ENCODE measurements at regions not wholly inside any gene's neighbourhood (a gene's known extent, or its start where the extent isn't known, plus 50 kb on each side); places are given as distances from the start of the nearest gene placed in this dataset.

- H3K4me3 Mint-ChIP-seq = no peak overlapping the region
- Histone ChIP-seq H3K9me3 (ENCODE audit: control insufficient read depth in 2 of 2, low read length in 2 of 2) (no peaks in the 10 kb centered on the region), H3K36me3 (ENCODE audit: control insufficient read depth, insufficient read depth, low read length) (no peaks in the 10 kb centered on the region), H3K4me1 (ENCODE audit: control insufficient read depth, insufficient read depth, low read length, poor library complexity, severe bottlenecking) (no peaks in the 10 kb centered on the region), H3K4me3 (ENCODE audit: low read depth, low read length) (no peak overlapping the region), H3K27me3 (ENCODE audit: control insufficient read depth, insufficient read depth, low read length) (no peaks in the 10 kb centered on the region), H3K27ac (ENCODE audit: insufficient read depth, low read length, poor library complexity, severe bottlenecking) (no peak overlapping the region)
- H3K27ac Mint-ChIP-seq = no peak overlapping the region
- H3K9me3 Mint-ChIP-seq = peaks cover 0 to 7% (median 1%) of the 10 kb centered on the region in 7 donors
- H3K27me3 Mint-ChIP-seq = no peaks in the 10 kb centered on the region
- DNase-seq = no peak
- H3K36me3 Mint-ChIP-seq = no peaks in the 10 kb centered on the region
- H3K4me1 Mint-ChIP-seq = no peaks in the 10 kb centered on the region
- no peak for ATAC-seq (ENCODE audit: low read depth in 2 of 2)
Measured at GRCh38 chr13:105519771-105520170, 1015.7 kb downstream of the EFNB2 start.

GRCh38 chr13:105518086-105518485, 1017.4 kb downstream of the EFNB2 start:
- H3K9me3 Mint-ChIP-seq = peaks cover 0 to 7% (median 2%) of the 10 kb centered on the region in 7 donors
- no peak overlapping the region for H3K27ac ChIP-seq (ENCODE audit: insufficient read depth, low read length, poor library complexity, severe bottlenecking)
- H3K36me3 Mint-ChIP-seq = no peaks in the 10 kb centered on the region
- no peak overlapping the region for H3K4me3 ChIP-seq (ENCODE audit: low read depth, low read length)
- H3K27me3 Mint-ChIP-seq = no peaks in the 10 kb centered on the region
- no peaks in the 10 kb centered on the region for H3K9me3 ChIP-seq (ENCODE audit: control insufficient read depth in 2 of 2, low read length in 2 of 2)
- DNase-seq (no peak), ATAC-seq (ENCODE audit: low read depth in 2 of 2) (no peak)
- no peaks in the 10 kb centered on the region for H3K4me1 Mint-ChIP-seq
- H3K27ac Mint-ChIP-seq = no peak overlapping the region
- H3K4me1 ChIP-seq (ENCODE audit: control insufficient read depth, insufficient read depth, low read length, poor library complexity, severe bottlenecking) = no peaks in the 10 kb centered on the region
- H3K36me3 ChIP-seq (ENCODE audit: control insufficient read depth, insufficient read depth, low read length) = no peaks in the 10 kb centered on the region
- no peaks in the 10 kb centered on the region for H3K27me3 ChIP-seq (ENCODE audit: control insufficient read depth, insufficient read depth, low read length)
- H3K4me3 Mint-ChIP-seq = no peak overlapping the region

- Mint-ChIP-seq H3K27ac (no peak overlapping the region), H3K27me3 (no peaks in the 10 kb centered on the region), H3K36me3 (no peaks in the 10 kb centered on the region), H3K9me3 (peaks cover 0 to 6% (median 1%) of the 10 kb centered on the region in 7 donors), H3K4me3 (no peak overlapping the region), H3K4me1 (no peaks in the 10 kb centered on the region)
- Histone ChIP-seq H3K36me3 (ENCODE audit: control insufficient read depth, insufficient read depth, low read length) (no peaks in the 10 kb centered on the region), H3K27me3 (ENCODE audit: control insufficient read depth, insufficient read depth, low read length) (no peaks in the 10 kb centered on the region), H3K4me3 (ENCODE audit: low read depth, low read length) (no peak overlapping the region), H3K27ac (ENCODE audit: insufficient read depth, low read length, poor library complexity, severe bottlenecking) (no peak overlapping the region), H3K9me3 (ENCODE audit: control insufficient read depth in 2 of 2, low read length in 2 of 2) (no peaks in the 10 kb centered on the region), H3K4me1 (ENCODE audit: control insufficient read depth, insufficient read depth, low read length, poor library complexity, severe bottlenecking) (no peaks in the 10 kb centered on the region)
- ATAC-seq (ENCODE audit: low read depth in 2 of 2) (no peak), DNase-seq (no peak)
Measured at GRCh38 chr13:105514401-105514800, 1021.1 kb downstream of the EFNB2 start.

GRCh38 chr13:105513448-105513847, 1022.0 kb downstream of the EFNB2 start:
- Histone ChIP-seq H3K27me3 (ENCODE audit: control insufficient read depth, insufficient read depth, low read length) (no peaks in the 10 kb centered on the region), H3K36me3 (ENCODE audit: control insufficient read depth, insufficient read depth, low read length) (no peaks in the 10 kb centered on the region), H3K9me3 (ENCODE audit: control insufficient read depth in 2 of 2, low read length in 2 of 2) (no peaks in the 10 kb centered on the region), H3K4me3 (ENCODE audit: low read depth, low read length) (no peak overlapping the region), H3K27ac (ENCODE audit: insufficient read depth, low read length, poor library complexity, severe bottlenecking) (no peak overlapping the region), H3K4me1 (ENCODE audit: control insufficient read depth, insufficient read depth, low read length, poor library complexity, severe bottlenecking) (no peaks in the 10 kb centered on the region)
- ATAC-seq (ENCODE audit: low read depth in 2 of 2) (no peak), DNase-seq (no peak)
- H3K4me3 Mint-ChIP-seq = no peak overlapping the region
- no peaks in the 10 kb centered on the region for H3K27me3 Mint-ChIP-seq
- no peaks in the 10 kb centered on the region for H3K4me1 Mint-ChIP-seq
- H3K27ac Mint-ChIP-seq = no peak overlapping the region
- H3K36me3 Mint-ChIP-seq = no peaks in the 10 kb centered on the region
- peaks cover 0 to 6% (median 1%) of the 10 kb centered on the region in 7 donors for H3K9me3 Mint-ChIP-seq

- Histone ChIP-seq H3K4me3 (ENCODE audit: low read depth, low read length) (no peak overlapping the region), H3K36me3 (ENCODE audit: control insufficient read depth, insufficient read depth, low read length) (no peaks in the 10 kb centered on the region), H3K27me3 (ENCODE audit: control insufficient read depth, insufficient read depth, low read length) (no peaks in the 10 kb centered on the region), H3K9me3 (ENCODE audit: control insufficient read depth in 2 of 2, low read length in 2 of 2) (no peaks in the 10 kb centered on the region), H3K4me1 (ENCODE audit: control insufficient read depth, insufficient read depth, low read length, poor library complexity, severe bottlenecking) (no peaks in the 10 kb centered on the region), H3K27ac (ENCODE audit: insufficient read depth, low read length, poor library complexity, severe bottlenecking) (no peak overlapping the region)
- Mint-ChIP-seq H3K4me1 (no peaks in the 10 kb centered on the region), H3K36me3 (no peaks in the 10 kb centered on the region), H3K27me3 (no peaks in the 10 kb centered on the region), H3K27ac (no peak overlapping the region), H3K9me3 (peaks cover 0 to 6% (median 0%) of the 10 kb centered on the region in 7 donors), H3K4me3 (no peak overlapping the region)
- ATAC-seq (ENCODE audit: low read depth in 2 of 2) (no peak), DNase-seq (no peak)
Measured at GRCh38 chr13:105509981-105510762, 1025.3 kb downstream of the EFNB2 start.

GRCh38 chr13:105506463-105506862, 1029.0 kb downstream of the EFNB2 start:
- Mint-ChIP-seq H3K9me3 (no peaks in the 10 kb centered on the region), H3K4me3 (no peak overlapping the region), H3K36me3 (no peaks in the 10 kb centered on the region), H3K27me3 (no peaks in the 10 kb centered on the region), H3K27ac (no peak overlapping the region), H3K4me1 (no peaks in the 10 kb centered on the region)
- DNase-seq (no peak), ATAC-seq (ENCODE audit: low read depth in 2 of 2) (no peak)
- Histone ChIP-seq H3K27me3 (ENCODE audit: control insufficient read depth, insufficient read depth, low read length) (no peaks in the 10 kb centered on the region), H3K4me1 (ENCODE audit: control insufficient read depth, insufficient read depth, low read length, poor library complexity, severe bottlenecking) (no peaks in the 10 kb centered on the region), H3K9me3 (ENCODE audit: control insufficient read depth in 2 of 2, low read length in 2 of 2) (no peaks in the 10 kb centered on the region), H3K4me3 (ENCODE audit: low read depth, low read length) (no peak overlapping the region), H3K27ac (ENCODE audit: insufficient read depth, low read length, poor library complexity, severe bottlenecking) (no peak overlapping the region), H3K36me3 (ENCODE audit: control insufficient read depth, insufficient read depth, low read length) (no peaks in the 10 kb centered on the region)

GRCh38 chr13:105502193-105502592, 1033.3 kb downstream of the EFNB2 start:
- DNase-seq (no peak), ATAC-seq (ENCODE audit: low read depth in 2 of 2) (no peak)
- Histone ChIP-seq H3K27ac (ENCODE audit: insufficient read depth, low read length, poor library complexity, severe bottlenecking) (no peak overlapping the region), H3K9me3 (ENCODE audit: control insufficient read depth in 2 of 2, low read length in 2 of 2) (no peaks in the 10 kb centered on the region), H3K36me3 (ENCODE audit: control insufficient read depth, insufficient read depth, low read length) (no peaks in the 10 kb centered on the region), H3K4me3 (ENCODE audit: low read depth, low read length) (no peak overlapping the region), H3K4me1 (ENCODE audit: control insufficient read depth, insufficient read depth, low read length, poor library complexity, severe bottlenecking) (no peaks in the 10 kb centered on the region), H3K27me3 (ENCODE audit: control insufficient read depth, insufficient read depth, low read length) (no peaks in the 10 kb centered on the region)
- no peaks in the 10 kb centered on the region for H3K4me1 Mint-ChIP-seq
- H3K27ac Mint-ChIP-seq = no peak overlapping the region
- no peaks in the 10 kb centered on the region for H3K27me3 Mint-ChIP-seq
- H3K9me3 Mint-ChIP-seq = peaks cover 0 to 6% (median 2%) of the 10 kb centered on the region in 7 donors
- no peak overlapping the region for H3K4me3 Mint-ChIP-seq
- H3K36me3 Mint-ChIP-seq = no peaks in the 10 kb centered on the region

- Mint-ChIP-seq H3K36me3 (no peaks in the 10 kb centered on the region), H3K27me3 (no peaks in the 10 kb centered on the region), H3K27ac (no peak overlapping the region), H3K9me3 (peaks cover 0 to 6% (median 2%) of the 10 kb centered on the region in 7 donors), H3K4me3 (no peak overlapping the region), H3K4me1 (no peaks in the 10 kb centered on the region)
- Histone ChIP-seq H3K27me3 (ENCODE audit: control insufficient read depth, insufficient read depth, low read length) (no peaks in the 10 kb centered on the region), H3K4me1 (ENCODE audit: control insufficient read depth, insufficient read depth, low read length, poor library complexity, severe bottlenecking) (no peaks in the 10 kb centered on the region), H3K9me3 (ENCODE audit: control insufficient read depth in 2 of 2, low read length in 2 of 2) (no peaks in the 10 kb centered on the region), H3K27ac (ENCODE audit: insufficient read depth, low read length, poor library complexity, severe bottlenecking) (no peak overlapping the region), H3K4me3 (ENCODE audit: low read depth, low read length) (no peak overlapping the region), H3K36me3 (ENCODE audit: control insufficient read depth, insufficient read depth, low read length) (no peaks in the 10 kb centered on the region)
- ATAC-seq (ENCODE audit: low read depth in 2 of 2) = no peak
- no peak for DNase-seq
Measured at GRCh38 chr13:105497597-105497996, 1037.9 kb downstream of the EFNB2 start.

Measured in CD4-positive, CD25-positive, alpha-beta regulatory T cell (primary cell).